ENCODE measurements at regions not wholly inside any gene's neighbourhood (a gene's known extent, or its start where the extent isn't known, plus 50 kb on each side); places are given as distances from the start of the nearest gene placed in this dataset.

- TF ChIP-seq CTCF (IDR thresholded peaks at IDR 0.05), result no peak
- TF ChIP-seq POLR2A (IDR thresholded peaks at IDR 0.05), result no peak
These were observed 378.9 kb upstream of the CITED2 start for GRCh38 chr6:139753198-139753861.

Data from Peyer's patch (tissue), 4 donors.